A549 (cell line): ENCODE measurements at regions not wholly inside any gene's neighbourhood (a gene's known extent, or its start where the extent isn't known, plus 50 kb on each side); places are given as distances from the start of the nearest gene placed in this dataset.

Experiments used
- MYC ChIP-seq: IDR thresholded peaks from 2 replicates; pipeline ENCODE4 v1.6.1; 2012; ENCODE audit warnings: mild to moderate bottlenecking, inconsistent platforms, low read length, improper control_type of control experiment, borderline replicate concordance
- POLR2A ChIP-seq: IDR thresholded peaks from 2 replicates; pipeline ENCODE4 v1.6.1; 2012; ENCODE audit warnings: mild to moderate bottlenecking, low read length
- TF ChIP-seq, protein P1 (sequence below): fragments of >200 bp; sonication (Bioruptor Twin); formaldehyde crosslinking; IDR thresholded peaks from 3 replicates; pipeline ENCODE4 v1.6.1; 2016

DNA sequence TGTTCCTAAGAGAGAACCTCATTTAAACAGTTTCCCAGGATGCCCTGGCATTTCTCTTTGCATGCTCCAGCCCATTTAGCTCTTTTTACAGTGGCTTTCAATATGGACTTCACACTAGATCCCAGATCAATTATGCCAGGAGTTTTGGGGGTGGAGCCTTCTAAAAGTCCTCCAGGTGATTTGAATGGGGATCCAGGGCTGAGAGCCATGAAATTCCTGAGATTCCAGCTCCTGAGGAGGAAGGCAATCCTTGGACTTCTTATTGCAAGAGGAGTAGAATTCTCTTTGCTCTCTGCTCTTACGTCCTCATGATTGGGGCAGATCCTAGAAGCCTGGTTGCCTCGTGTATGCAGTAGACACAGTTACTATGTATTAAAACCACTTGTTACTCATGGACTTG lies 184.2 kb downstream of the DHX35 start:
- no peak for TF ChIP-seq MYC
- TF ChIP-seq, protein P1, sequence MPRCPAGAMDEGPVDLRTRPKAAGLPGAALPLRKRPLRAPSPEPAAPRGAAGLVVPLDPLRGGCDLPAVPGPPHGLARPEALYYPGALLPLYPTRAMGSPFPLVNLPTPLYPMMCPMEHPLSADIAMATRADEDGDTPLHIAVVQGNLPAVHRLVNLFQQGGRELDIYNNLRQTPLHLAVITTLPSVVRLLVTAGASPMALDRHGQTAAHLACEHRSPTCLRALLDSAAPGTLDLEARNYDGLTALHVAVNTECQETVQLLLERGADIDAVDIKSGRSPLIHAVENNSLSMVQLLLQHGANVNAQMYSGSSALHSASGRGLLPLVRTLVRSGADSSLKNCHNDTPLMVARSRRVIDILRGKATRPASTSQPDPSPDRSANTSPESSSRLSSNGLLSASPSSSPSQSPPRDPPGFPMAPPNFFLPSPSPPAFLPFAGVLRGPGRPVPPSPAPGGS: no peak
- TF ChIP-seq POLR2A: no peak
